GM12892 (cell line): ENCODE measurements at regions not wholly inside any gene's neighbourhood (a gene's known extent, or its start where the extent isn't known, plus 50 kb on each side); places are given as distances from the start of the nearest gene placed in this dataset.

Source experiments
- DNase-seq: peaks from one replicate; pipeline ENCODE4 v3.0.0; 2011; ENCODE audit not compliant: insufficient read length
- FAIRE-seq: peaks from 2 replicates; lab custom pipeline; 2011; peaks lifted over from hg19 to GRCh38; lab: Jason Lieb, UNC
- POLR2A ChIP-seq: IDR thresholded peaks from 2 replicates; pipeline ENCODE4 v1.6.1; 2011; ENCODE audit warnings: low read depth, low read length, control low read depth
- POLR2AphosphoS5 ChIP-seq: IDR thresholded peaks from 2 replicates; pipeline ENCODE4 v1.6.1; 2011; ENCODE audit warnings: low read depth, low read length, control low read depth
- TAF1 ChIP-seq: IDR thresholded peaks from 2 replicates; pipeline ENCODE4 v1.6.1; 2011; ENCODE audit warnings: low read depth, mild to moderate bottlenecking, control low read depth, low read length, borderline replicate concordance

DNA sequence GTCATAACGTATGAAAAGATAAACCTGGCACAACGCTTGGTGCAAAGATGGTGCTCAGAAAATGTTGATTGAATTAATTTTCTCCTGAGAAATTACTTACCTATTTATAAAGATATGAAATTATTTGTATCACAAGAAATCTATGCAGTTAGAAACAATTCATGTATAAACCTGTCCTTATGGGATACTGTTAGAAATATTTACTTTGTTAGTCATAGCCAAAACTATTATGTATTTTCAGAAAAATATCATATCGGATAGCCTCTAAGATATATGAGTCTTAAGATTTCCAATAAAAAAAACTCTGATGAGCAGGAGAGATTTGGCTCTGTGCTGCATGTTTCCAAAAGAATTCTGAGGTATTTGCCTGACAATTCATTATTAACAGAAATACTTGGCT is 880.7 kb downstream of the LRRTM4 start:
- FAIRE-seq, result no peak
- no peak for DNase-seq
- TF ChIP-seq TAF1 (no peak), POLR2A (no peak), POLR2AphosphoS5 (no peak)

DNA sequence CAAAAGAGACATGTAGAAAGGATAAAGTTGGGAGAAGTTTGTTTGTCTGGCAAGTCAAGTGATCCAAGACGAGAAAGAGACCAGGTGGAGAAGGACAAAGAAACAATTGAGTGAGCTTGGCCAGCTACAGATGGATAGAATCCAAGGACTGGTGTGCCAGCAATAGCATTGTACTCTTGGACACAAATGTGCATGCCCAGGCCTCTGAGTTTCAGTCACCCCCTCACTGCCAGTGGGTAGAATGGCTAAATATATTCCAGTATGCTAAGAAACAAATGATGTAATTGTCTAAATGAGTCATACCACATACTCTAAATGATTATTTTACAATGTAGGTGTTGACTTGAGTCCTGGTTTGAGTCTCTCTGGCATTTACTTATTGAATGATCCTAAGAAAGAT is 881.3 kb downstream of the LRRTM4 start:
- TF ChIP-seq POLR2AphosphoS5 (no peak), POLR2A (no peak), TAF1 (no peak)
- FAIRE-seq, result no peak
- DNase-seq, result no peak

DNA sequence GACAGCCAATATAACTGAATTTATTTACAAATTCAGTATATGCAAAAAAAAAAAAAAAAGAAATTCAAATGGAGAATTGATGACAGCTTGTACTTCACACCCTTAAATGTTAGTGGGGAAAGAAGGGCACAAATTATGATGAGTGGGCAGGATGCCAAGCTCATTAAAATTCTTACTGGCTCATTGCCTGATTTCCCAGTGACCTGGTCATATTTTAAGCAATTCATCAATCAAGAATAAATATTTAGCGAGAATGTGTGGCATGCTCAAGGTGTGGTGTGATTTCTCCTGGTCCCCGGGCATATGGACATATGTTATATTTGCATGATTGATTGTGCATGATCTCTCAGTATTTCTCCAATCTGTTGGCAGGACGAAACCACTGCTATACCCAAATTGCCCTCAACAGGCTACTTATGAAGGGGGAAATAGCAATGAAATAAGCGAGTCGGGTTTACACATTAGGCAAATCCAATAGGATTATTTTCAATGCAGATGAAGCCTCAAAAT is 883.0 kb downstream of the LRRTM4 start:
- TF ChIP-seq POLR2AphosphoS5, result no peak
- no peak for FAIRE-seq

DNA sequence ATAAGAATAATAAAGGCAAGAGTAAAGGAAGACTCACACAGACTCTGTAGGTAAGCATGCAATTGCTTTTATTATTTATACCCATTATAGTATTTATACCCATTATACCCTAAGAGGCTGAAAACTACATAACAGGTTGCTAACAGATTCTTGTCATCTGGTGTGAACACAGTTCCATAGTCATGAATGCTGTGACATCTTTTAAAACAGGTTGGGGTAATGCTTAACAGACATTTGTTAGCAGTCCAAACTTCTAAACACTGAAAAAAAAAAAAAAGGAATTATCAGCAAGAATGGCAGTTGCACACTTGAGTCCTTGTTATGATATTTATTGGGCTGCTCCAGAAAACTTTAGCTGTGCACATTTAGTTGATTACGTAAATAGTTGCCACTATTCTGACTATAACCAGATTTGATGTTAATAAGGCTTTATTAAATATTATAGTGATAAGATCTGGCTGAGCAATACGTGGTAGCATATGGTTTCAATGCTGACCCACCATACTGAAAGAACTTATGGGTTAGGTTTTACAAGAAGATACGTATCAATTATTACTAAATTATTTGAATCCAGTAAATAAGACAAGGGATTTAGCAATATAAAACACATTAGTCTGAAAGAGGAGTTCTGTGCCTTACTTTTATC is 888.8 kb downstream of the LRRTM4 start:
- TF ChIP-seq POLR2AphosphoS5 (no peak), TAF1 (no peak), POLR2A (no peak)
- no peak for FAIRE-seq
- no peak for DNase-seq

More for the DNA sequence above, 883.0 kb downstream of the LRRTM4 start:
- no peak for DNase-seq

DNA sequence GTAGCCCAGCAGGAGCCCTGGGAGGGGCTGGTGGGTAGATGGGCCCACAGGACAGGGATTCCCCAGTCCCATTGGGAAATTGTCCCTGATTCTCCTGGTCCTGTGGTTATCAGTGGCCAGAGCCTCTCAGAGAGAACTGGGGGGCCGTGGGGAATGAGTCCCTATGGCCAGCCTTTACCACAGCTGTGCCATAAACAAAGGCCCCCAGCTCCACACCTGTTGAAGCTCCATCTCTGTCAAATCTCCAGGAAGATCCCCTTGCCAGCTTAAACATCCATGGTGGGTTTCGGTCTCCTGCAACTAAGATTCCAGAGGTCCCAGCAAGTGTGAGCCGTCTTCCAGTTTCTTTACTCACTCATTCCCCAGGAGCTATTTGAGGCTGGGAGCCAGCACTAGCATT is 897.1 kb downstream of the LRRTM4 start:
- no peak for FAIRE-seq
- no peak for TF ChIP-seq POLR2AphosphoS5
- TF ChIP-seq TAF1, result no peak
- TF ChIP-seq POLR2A, result no peak
- no peak for DNase-seq

DNA sequence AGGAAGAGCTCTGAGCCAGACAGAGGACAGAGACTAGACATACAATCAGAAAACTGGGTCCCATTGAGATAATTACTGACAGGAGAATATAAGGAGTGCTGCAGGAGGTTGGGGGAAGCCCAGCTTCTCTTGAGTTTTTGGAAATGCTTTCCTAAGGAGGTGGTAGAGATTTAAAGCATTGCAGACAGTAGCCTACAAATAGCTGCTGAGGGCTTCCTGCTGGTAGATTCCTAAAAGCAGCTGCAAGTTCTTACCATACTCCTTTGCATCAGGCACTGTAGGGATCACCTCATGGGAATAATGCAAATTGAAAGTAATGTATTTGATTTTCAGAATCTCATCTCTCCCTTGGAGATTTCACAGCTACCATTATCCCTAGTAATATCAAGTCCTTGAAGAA is 902.6 kb upstream of the GCFC2 start:
- FAIRE-seq, result no peak
- no peak for DNase-seq
- TF ChIP-seq TAF1, result no peak
- no peak for TF ChIP-seq POLR2AphosphoS5
- TF ChIP-seq POLR2A, result no peak

DNA sequence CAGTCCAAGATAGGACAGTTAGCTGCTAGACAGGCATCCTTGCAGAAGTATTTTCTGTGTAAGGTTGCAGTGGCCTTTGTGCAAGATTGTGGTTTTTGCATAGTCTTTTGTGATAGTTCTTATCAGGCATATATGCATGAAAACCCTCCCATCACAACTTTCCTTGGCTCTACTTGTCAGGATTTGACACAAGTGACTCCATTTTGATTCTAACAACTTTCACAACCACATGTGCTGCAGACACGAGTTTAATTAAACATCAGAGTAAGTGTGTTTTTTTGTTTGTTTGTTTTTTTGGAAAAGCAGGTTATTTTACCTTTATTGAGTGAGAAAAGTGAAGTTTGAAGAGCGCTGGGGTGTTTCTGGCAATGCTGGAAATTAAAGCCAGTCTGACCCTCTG is 902.0 kb upstream of the GCFC2 start:
- no peak for DNase-seq
- TF ChIP-seq TAF1 (no peak), POLR2A (no peak)
- FAIRE-seq, result no peak

DNA sequence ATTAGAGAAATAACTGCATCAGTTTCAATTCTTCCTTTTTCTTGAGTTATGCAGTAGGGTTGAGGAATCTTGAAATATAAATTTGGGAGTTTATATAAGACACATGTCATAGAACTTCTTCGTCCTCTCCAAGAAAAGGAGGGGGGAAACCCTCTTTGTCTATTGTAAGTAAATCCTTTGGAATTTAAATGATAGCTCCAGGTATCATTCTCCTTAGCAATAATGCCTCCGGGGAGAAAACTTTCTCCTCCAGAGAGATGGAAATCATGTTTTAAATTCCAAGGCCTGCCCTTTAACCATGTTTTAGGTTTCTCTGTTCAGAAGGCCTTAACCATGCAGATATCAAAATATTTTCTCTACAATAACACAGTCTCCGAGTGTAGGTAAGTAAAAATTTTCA is 899.7 kb upstream of the GCFC2 start:
- TF ChIP-seq POLR2AphosphoS5 (no peak), POLR2A (no peak), TAF1 (no peak)
- FAIRE-seq, result no peak
- DNase-seq, result no peak

DNA sequence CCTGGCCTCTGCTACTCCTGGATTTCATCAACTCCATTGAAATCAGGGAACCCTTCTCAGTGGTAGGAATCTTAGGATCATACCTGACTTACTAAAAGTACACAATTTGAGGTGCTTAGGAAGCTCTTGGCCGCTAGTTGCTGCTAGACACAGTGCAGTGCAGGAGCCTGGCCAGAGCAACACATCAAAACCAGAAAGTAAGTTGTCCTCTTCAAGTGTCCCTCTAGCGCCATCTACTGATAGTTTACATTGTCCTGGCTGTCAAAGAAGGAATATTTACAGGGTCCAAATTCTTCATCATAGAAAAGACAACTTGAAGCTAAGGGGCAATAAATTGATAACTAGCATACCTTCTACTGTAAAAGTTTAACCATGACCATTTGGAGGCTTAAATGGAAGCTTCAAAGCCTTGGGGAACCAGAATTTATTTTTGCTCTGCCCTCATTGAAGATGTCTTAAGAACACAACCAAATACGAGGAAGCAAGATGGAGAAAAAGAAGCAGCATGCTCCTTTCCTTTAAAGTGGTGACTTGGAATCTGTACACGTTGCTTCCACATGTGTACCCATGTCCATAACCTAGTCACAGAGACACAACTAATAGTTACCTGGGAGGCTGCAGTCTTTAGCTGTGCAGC is 889.1 kb upstream of the GCFC2 start:
- peak; percentile 13 for DNase-seq
- peak; percentile 95 for FAIRE-seq
- TF ChIP-seq POLR2A (no peak), TAF1 (no peak), POLR2AphosphoS5 (no peak)

DNA sequence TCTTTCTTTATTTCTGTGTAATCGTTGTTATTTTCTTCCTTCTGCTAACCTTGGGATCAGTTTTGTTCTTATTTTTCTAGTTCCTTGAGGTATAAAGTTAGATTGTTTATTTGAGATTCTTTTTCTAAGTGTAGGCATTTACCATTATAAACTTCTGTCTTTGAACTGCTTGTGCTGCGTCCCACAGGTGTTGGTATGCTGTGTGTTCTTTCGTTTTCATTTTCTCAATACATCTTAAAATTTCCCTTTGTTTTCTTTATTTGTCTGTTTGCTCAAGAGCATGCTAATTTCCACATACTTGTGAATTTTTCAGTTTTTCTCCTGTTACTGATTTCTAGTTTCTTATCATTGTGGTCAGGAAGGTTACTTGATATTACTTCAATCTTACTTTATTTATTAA is 873.8 kb upstream of the GCFC2 start:
- FAIRE-seq (no peak), DNase-seq (no peak)
- no peak for TF ChIP-seq TAF1
- TF ChIP-seq POLR2AphosphoS5, result no peak
- no peak for TF ChIP-seq POLR2A

DNA sequence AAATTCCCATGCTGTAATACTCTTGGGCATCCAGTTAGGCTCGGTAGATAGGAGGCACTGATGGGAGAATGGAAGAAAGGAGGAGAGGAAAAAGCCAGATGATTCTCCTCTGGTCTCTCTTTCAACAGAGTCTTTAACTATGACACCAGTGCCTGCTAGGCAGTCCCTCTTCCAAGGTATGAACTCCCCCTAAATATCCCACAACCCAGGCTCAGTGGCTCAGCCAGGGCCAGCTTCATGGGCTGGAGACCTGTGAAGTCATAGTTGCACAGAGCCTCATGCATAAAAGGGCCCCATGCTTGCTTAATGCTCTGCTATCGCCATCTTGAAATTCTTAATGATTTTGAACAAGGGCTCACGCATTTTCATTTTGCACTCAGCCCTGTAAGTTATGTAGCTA is 869.2 kb upstream of the GCFC2 start:
- no peak for FAIRE-seq
- TF ChIP-seq TAF1 (no peak), POLR2A (no peak), POLR2AphosphoS5 (no peak)
- no peak for DNase-seq

DNA sequence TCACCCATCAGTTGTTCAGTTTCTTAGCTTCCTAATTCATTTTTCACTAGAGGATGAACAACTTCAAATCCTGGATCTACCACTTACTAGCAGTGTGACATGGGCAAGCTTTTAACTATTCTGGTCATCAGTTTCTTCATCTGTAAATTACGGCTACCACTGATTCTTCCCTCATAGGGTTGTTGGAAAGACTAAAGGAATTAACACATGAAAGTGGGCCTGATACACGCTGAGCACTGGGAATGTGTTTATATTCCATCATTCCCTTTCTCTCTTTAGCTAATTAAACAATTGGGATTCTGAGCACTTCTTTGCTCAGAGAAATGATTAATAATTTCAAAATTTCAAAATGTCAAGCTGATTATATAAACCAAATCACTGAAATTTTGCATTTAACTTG is 862.3 kb upstream of the GCFC2 start:
- no peak for TF ChIP-seq POLR2AphosphoS5
- no peak for TF ChIP-seq TAF1
- no peak for TF ChIP-seq POLR2A
- no peak for DNase-seq
- no peak for FAIRE-seq

DNA sequence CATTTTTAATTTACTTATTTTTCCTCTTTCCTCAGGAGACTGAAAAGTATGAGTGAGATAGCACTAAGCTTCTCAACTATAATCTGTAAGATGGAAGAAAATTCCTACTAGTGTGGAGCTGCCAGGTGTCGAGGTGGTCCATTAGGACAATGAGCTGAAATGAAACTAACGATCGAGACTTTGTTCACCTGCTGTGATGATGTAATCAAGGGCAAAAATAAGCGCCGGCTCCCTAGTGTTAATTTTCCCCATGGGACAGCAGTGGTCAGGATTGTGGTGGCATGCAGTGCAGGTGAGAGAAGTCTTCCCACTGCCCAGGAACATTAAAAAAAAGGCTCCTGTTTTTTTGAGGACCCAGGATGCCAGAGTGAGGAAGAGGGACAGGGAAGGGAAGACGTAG is 859.1 kb upstream of the GCFC2 start:
- no peak for DNase-seq
- no peak for FAIRE-seq
- TF ChIP-seq POLR2A, result no peak
- no peak for TF ChIP-seq TAF1
- TF ChIP-seq POLR2AphosphoS5, result no peak
